Ishikawa (cell line): ENCODE measurements at regions not wholly inside any gene's neighbourhood (a gene's known extent, or its start where the extent isn't known, plus 50 kb on each side); places are given as distances from the start of the nearest gene placed in this dataset.

Source experiments
- CEBPB ChIP-seq: IDR thresholded peaks from 2 replicates; pipeline ENCODE4 v1.6.1; 2012
- CREB1 ChIP-seq: IDR thresholded peaks from 2 replicates; pipeline ENCODE4 v1.6.1; 2012; ENCODE audit warnings: low read depth
- EGR1 ChIP-seq: IDR thresholded peaks from 2 replicates; pipeline ENCODE4 v1.6.1; 2012
- EP300 ChIP-seq: IDR thresholded peaks from 2 replicates; pipeline ENCODE4 v1.6.1; 2012; ENCODE audit warnings: borderline replicate concordance
- FOXM1 ChIP-seq: IDR thresholded peaks from 2 replicates; pipeline ENCODE4 v1.6.1; 2012; ENCODE audit warnings: low read depth, borderline replicate concordance
- MAX ChIP-seq: IDR thresholded peaks from 2 replicates; pipeline ENCODE4 v1.6.1; 2012
- NFIC ChIP-seq: IDR thresholded peaks from 2 replicates; pipeline ENCODE4 v1.6.1; 2012
- RAD21 ChIP-seq: IDR thresholded peaks from 2 replicates; pipeline ENCODE4 v1.6.1; 2012; ENCODE audit warnings: low read depth
- REST ChIP-seq: IDR thresholded peaks from 2 replicates; pipeline ENCODE4 v1.6.1; 2012; ENCODE audit warnings: low read depth, mild to moderate bottlenecking
- TAF1 ChIP-seq: IDR thresholded peaks from 2 replicates; pipeline ENCODE4 v1.6.1; 2012; ENCODE audit warnings: low read depth, mild to moderate bottlenecking
- TCF12 ChIP-seq: IDR thresholded peaks from 2 replicates; pipeline ENCODE4 v1.6.1; 2012; ENCODE audit warnings: low read depth
- TEAD4 ChIP-seq: IDR thresholded peaks from 2 replicates; pipeline ENCODE4 v1.6.1; 2012
- USF1 ChIP-seq: IDR thresholded peaks from 2 replicates; pipeline ENCODE4 v1.6.1; 2012
- YY1 ChIP-seq: IDR thresholded peaks from 2 replicates; pipeline ENCODE4 v1.6.1; 2012; ENCODE audit warnings: low read depth
- ZBTB7A ChIP-seq: IDR thresholded peaks from 2 replicates; pipeline ENCODE4 v1.6.1; 2012; ENCODE audit warnings: low read depth

GRCh38 chrX:33855251-33855650, 276.9 kb downstream of the FAM47A start:
- TF ChIP-seq TAF1, result no peak
- no peak for TF ChIP-seq CREB1
- TF ChIP-seq TEAD4, result no peak
- no peak for TF ChIP-seq ZBTB7A
- no peak for TF ChIP-seq REST
- TF ChIP-seq RAD21, result no peak
- TF ChIP-seq FOXM1, result no peak
- no peak for TF ChIP-seq TCF12
- no peak for TF ChIP-seq YY1
- no peak for TF ChIP-seq USF1
- no peak for TF ChIP-seq NFIC
- TF ChIP-seq EGR1, result no peak
- TF ChIP-seq CEBPB, result no peak
- no peak for TF ChIP-seq EP300
- no peak for TF ChIP-seq MAX

GRCh38 chrX:33840176-33840575, 291.9 kb downstream of the FAM47A start:
- peak; percentile 45 for TF ChIP-seq NFIC
- no peak for TF ChIP-seq YY1
- TF ChIP-seq TCF12, result no peak

- TF ChIP-seq EP300 (no peak), EGR1 (no peak), MAX (no peak), TCF12 (no peak), REST (no peak)
These were observed 300.9 kb downstream of the FAM47A start for GRCh38 chrX:33831211-33831610.

GRCh38 chrX:33817266-33817665, 314.8 kb downstream of the FAM47A start:
- no peak for TF ChIP-seq USF1
- no peak for TF ChIP-seq TCF12
- TF ChIP-seq TEAD4, result no peak
- TF ChIP-seq TAF1, result no peak
- no peak for TF ChIP-seq EGR1
- TF ChIP-seq MAX, result no peak
- TF ChIP-seq EP300, result no peak
- TF ChIP-seq CEBPB, result no peak
- no peak for TF ChIP-seq NFIC
- TF ChIP-seq REST, result no peak
- TF ChIP-seq FOXM1, result no peak
- no peak for TF ChIP-seq YY1
- no peak for TF ChIP-seq CREB1
- no peak for TF ChIP-seq ZBTB7A
- TF ChIP-seq RAD21, result no peak

GRCh38 chrX:33808636-33809035, 323.5 kb downstream of the FAM47A start:
- TF ChIP-seq NFIC (no peak), FOXM1 (no peak), USF1 (no peak), REST (no peak), ZBTB7A (no peak), TAF1 (no peak), EGR1 (no peak), EP300 (no peak), TEAD4 (no peak)
